WERI-Rb-1 (cell line): ENCODE measurements at regions not wholly inside any gene's neighbourhood (a gene's known extent, or its start where the extent isn't known, plus 50 kb on each side); places are given as distances from the start of the nearest gene placed in this dataset.
A peak's percentile ranks its signal among the peaks of the same experiment; 100 is the strongest.
"Not testable (repeated sequence)": the region's sequence is repeated elsewhere in the genome, so short reads cannot be mapped to it uniquely, and the experiment has no call there.

Experiments used
- DNase-seq: peaks from one replicate; pipeline ENCODE4 v3.0.0-alpha.2; 2020
- H3K27ac ChIP-seq: fragments of 250-450 bp; sonication (Bioruptor Pico); 2 replicates; pipeline ENCODE4 v1.5.1; 2020; ENCODE audit warnings: mild to moderate bottlenecking, moderate library complexity
- H3K27me3 ChIP-seq: fragments of 250-450 bp; sonication (Bioruptor Pico); 2 replicates; pipeline ENCODE4 v1.5.1; 2021; ENCODE audit warnings: mild to moderate bottlenecking, low read depth, moderate library complexity; ENCODE audit not compliant: insufficient read depth, severe bottlenecking
- H3K36me3 ChIP-seq: fragments of 250-450 bp; sonication (Bioruptor Pico); 2 replicates; pipeline ENCODE4 v1.5.1; 2020; ENCODE audit warnings: mild to moderate bottlenecking, moderate library complexity
- H3K4me3 ChIP-seq: 2 replicates; pipeline ENCODE4 v1.5.1; 2011; ENCODE audit warnings: low read depth, mild to moderate bottlenecking, control low read depth, low read length
- H3K9me3 ChIP-seq: fragments of 250-450 bp; sonication (Bioruptor Pico); 2 replicates; pipeline ENCODE4 v1.5.1; 2021; ENCODE audit warnings: mild to moderate bottlenecking, moderate library complexity; ENCODE audit not compliant: severe bottlenecking
- TF ChIP-seq, protein P1 (sequence below): IDR thresholded peaks from 2 replicates; pipeline ENCODE4 v1.5.1; 2011; ENCODE audit warnings: low read depth, mild to moderate bottlenecking, control low read depth, inconsistent platforms, low read length

DNA sequence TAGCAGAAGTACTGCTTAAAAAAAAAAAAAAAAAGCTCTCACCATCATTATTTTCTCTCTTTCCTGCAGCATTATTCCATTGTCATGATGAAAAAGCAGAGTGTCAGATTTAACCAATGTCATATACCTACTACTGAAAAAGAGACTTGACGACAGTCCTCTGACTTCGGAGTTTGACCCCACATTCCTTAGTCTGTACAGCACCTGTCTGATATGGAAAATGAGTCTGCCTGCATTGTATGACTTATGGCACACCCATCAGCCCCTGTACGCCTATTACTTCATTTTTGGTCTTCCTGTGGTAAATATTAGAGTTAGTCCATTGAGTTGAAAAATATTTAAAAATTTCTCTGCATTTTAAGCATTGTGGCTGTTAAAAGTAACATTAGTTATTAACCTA is 54.5 kb upstream of the NOX4 start:
- Histone ChIP-seq H3K9me3 (no peaks in the 10 kb centered on the region), H3K27me3 (no peaks in the 10 kb centered on the region), H3K4me3 (no peak overlapping the region), H3K27ac (no peak overlapping the region), H3K36me3 (no peaks in the 10 kb centered on the region)
- TF ChIP-seq, protein P1, sequence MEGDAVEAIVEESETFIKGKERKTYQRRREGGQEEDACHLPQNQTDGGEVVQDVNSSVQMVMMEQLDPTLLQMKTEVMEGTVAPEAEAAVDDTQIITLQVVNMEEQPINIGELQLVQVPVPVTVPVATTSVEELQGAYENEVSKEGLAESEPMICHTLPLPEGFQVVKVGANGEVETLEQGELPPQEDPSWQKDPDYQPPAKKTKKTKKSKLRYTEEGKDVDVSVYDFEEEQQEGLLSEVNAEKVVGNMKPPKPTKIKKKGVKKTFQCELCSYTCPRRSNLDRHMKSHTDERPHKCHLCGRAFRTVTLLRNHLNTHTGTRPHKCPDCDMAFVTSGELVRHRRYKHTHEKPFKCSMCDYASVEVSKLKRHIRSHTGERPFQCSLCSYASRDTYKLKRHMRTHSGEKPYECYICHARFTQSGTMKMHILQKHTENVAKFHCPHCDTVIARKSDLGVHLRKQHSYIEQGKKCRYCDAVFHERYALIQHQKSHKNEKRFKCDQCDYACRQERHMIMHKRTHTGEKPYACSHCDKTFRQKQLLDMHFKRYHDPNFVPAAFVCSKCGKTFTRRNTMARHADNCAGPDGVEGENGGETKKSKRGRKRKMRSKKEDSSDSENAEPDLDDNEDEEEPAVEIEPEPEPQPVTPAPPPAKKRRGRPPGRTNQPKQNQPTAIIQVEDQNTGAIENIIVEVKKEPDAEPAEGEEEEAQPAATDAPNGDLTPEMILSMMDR: no peak
- DNase-seq: no peak

DNA sequence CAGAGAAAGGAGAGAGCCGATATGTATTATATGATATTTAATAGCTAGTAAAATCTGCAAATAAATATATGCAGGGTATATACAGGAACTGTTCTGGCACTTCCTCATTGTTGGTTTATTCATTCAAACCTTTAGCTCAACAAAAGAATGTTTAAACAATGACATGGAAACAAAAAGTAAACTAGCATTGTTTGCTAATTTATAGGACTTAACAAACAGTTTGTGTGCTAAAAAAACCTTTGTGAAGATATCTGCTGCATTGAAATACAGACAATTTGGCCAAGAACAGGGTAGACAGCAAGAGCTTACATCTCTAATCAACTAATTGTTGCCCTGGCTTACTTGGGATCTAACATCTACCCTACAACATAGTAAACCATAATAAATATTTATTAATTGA is 64.6 kb upstream of the NOX4 start:
- not testable (repeated sequence) for H3K4me3 ChIP-seq, H3K27me3 ChIP-seq, H3K27ac ChIP-seq, DNase-seq, H3K9me3 ChIP-seq, H3K36me3 ChIP-seq

DNA sequence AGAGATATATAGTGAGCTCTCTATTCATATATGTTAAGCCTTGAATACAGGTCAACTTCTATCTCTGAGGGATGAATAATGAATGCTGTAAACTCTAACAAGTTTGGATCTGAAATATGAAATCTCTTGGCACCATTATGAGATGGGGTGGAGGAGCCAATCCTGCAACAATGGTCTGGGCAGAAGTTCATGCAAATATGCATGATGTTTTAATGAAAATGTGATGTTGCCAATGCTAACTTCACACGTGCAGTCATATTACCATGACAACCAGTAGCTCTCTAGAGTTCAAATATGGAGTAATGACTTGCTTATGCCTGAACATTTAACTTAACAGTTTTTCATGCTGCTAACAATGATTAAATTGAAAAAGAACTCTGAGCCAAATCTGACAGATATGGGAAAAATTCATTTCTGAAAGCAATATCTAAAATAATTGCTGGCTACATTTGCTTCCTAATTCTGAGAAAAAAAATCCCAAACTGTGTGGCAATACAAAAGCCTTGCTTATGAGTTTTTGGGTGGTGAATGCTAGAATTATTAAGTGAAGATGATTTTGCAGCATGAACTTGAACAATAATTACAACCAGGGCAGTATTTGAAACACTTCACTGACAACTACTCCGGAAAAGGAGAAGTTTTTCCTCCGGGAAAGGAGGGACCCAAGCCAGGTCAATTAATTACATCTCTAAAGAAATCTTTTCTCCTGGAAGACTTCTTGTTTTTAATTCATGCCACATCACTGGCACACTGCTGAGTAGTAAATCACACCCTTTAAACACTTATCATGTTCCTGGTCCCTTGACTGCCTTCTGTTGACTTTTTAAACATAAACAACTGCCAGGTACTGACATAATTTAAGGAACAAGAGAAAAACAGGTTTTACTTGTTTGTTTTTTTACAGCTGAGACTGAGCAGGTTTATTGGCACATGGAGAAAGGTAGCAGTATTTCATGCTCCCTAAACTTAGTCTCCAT is 65.8 kb upstream of the NOX4 start:
- not testable (repeated sequence) for H3K36me3 ChIP-seq, DNase-seq, H3K27me3 ChIP-seq, H3K9me3 ChIP-seq, H3K27ac ChIP-seq, H3K4me3 ChIP-seq

DNA sequence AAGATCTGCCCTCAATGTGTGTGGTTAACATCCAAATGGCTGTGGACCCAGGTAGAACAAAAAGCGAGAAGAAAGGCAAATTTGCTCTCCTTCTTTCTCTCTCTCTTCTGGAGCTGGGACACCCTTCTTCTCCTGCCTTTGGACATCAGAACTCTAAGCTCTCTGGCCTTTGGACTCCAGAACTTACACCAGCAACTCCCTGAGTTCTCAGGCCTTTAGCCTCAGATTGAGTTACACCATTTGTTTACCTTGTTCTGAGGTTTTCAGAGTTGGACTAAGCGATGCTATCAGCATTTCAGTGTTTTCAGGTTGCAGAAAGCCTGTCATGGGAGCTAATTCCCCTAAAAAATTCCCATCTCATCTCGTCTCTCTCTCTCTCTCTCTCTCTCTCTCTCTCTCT is 69.4 kb upstream of the NOX4 start:
- H3K4me3 ChIP-seq, DNase-seq, H3K9me3 ChIP-seq, H3K27ac ChIP-seq, H3K36me3 ChIP-seq, H3K27me3 ChIP-seq: not testable (repeated sequence)

DNA sequence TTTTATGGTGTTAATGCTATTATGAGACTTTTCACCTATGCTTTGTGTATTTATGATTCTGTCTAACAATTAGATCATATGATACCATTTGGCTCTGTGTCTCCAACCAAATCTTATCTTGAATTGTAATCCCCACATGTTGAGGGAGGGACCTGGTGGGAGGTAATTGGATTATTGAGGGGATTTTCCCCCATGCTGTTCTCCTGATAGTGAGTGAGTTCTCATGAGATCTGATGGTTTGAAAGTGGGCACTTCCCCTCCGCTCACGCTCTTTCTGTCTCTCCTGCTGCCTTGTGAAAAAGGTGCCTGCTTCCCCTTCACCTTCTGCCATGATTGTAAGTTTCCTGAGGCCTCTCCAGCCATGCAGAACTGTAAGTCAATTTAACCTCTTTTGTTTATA is 71.6 kb upstream of the NOX4 start:
- DNase-seq: peak; percentile 28
- H3K27me3 ChIP-seq, H3K27ac ChIP-seq, H3K4me3 ChIP-seq, H3K9me3 ChIP-seq, H3K36me3 ChIP-seq: not testable (repeated sequence)

DNA sequence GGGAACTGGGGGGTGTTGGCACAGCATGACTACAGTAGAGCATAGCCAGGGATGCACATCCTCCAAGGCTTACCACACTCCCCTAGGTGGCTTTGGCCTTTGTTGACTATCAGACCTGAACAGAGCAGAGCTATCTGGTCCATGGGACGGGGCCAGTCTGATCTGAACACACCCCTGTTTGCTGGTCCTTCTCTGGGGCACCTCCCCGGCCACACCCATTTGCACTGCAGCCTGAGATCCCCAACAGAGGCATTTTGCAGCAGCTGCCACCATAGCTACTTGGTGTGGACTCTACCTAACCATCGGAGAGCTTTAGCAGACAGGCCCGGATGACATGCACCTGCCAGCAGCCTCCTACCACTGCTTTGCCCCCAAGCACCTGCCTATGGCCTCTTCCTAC is 75.8 kb upstream of the NOX4 start:
- Histone ChIP-seq H3K36me3 (no peaks in the 10 kb centered on the region), H3K9me3 (no peaks in the 10 kb centered on the region), H3K27me3 (no peaks in the 10 kb centered on the region), H3K4me3 (no peak overlapping the region), H3K27ac (no peak overlapping the region)
- TF ChIP-seq, protein P1: no peak
- DNase-seq: no peak

DNA sequence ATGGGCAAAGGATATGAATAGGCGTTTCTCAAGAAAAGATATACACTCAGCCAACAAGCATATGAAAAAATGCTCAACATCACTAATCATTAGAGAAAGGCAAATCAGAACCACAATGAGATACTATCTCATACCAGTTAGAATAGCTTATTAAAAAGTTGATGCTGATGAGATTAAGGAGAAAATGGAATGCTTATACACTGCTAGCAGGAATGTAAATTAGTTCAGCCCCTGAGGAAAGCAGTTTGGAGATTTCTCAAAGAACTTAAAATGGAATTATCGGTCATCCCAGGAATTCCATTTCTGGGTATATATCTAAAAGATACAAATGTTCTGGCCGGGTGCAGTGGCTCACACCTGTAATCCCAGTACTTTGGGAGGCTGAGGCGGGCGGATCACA is 78.2 kb upstream of the NOX4 start:
- H3K27ac ChIP-seq, DNase-seq, H3K27me3 ChIP-seq, H3K9me3 ChIP-seq, H3K4me3 ChIP-seq, H3K36me3 ChIP-seq: not testable (repeated sequence)

DNA sequence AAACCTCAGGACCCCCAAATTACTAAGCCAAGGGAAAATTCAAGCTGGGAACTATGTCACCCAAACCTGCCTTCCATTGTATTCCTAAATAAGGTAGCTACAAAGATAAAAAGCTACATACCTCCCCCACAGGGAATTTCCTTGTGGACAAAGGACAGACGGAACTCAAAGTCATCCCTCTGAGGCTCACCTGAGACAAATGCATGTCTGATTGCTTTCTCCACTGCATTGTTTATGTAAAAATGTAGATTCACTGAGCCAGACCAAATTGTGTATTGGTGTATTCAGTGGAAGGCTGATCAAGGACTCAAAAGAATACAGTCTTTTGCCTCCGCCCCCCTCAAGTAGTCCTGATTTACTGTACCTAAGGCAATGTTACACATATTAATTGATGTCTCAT is 80.5 kb upstream of the NOX4 start:
- not testable (repeated sequence) for H3K4me3 ChIP-seq, DNase-seq, H3K27ac ChIP-seq, H3K36me3 ChIP-seq, H3K9me3 ChIP-seq, H3K27me3 ChIP-seq

DNA sequence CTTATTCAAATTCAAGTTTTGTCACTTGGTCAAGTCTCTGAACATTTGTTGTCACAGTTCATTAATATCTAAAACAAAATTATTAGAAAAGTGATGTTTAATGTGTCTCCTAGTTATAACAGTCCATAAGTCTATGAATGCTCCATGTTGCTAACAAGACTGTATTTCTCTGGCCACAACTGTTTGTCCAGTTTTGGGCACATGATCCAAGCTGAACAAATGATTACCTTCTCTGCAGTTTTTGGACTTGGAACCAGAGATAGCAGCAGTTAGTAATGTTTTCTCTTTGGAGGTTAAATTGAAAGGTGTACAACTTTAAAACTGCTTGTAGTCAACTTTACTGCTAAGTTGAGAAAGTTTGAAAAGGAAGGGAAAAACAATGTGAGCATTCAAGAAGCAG is 84.7 kb upstream of the NOX4 start:
- H3K27me3 ChIP-seq: not testable (repeated sequence)

DNA sequence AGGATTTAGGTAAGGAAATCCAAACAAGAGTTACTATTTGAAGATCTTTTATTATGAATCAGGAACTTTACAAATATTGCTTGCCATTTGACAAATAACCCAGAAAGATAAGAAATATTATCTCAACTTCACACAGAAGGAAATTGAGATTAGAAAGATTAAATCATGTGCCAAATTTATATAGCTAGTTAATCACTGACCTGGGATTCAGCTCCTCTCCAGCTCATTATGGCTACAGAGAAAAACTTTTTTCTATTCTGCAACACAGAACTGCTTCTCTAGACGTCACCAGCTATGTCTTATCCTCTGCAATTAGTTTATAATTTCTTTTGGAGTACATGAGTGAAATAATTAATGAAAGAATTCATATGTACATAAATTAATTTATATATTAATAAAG is 86.3 kb upstream of the NOX4 start:
- not testable (repeated sequence) for DNase-seq, H3K27ac ChIP-seq, H3K9me3 ChIP-seq, H3K4me3 ChIP-seq, H3K27me3 ChIP-seq, H3K36me3 ChIP-seq

More for the DNA sequence above, 84.7 kb upstream of the NOX4 start:
- H3K27ac ChIP-seq, H3K9me3 ChIP-seq, DNase-seq, H3K4me3 ChIP-seq, H3K36me3 ChIP-seq: not testable (repeated sequence)
